WERI-Rb-1 (cell line): ENCODE measurements at regions not wholly inside any gene's neighbourhood (a gene's known extent, or its start where the extent isn't known, plus 50 kb on each side); places are given as distances from the start of the nearest gene placed in this dataset.

ENCODE experiments used
- DNase-seq: peaks from one replicate; pipeline ENCODE4 v3.0.0-alpha.2; 2020
- H3K27ac ChIP-seq: fragments of 250-450 bp; sonication (Bioruptor Pico); 2 replicates; pipeline ENCODE4 v1.5.1; 2020; ENCODE audit warnings: mild to moderate bottlenecking, moderate library complexity
- H3K27me3 ChIP-seq: fragments of 250-450 bp; sonication (Bioruptor Pico); 2 replicates; pipeline ENCODE4 v1.5.1; 2021; ENCODE audit warnings: mild to moderate bottlenecking, low read depth, moderate library complexity; ENCODE audit not compliant: insufficient read depth, severe bottlenecking
- H3K36me3 ChIP-seq: fragments of 250-450 bp; sonication (Bioruptor Pico); 2 replicates; pipeline ENCODE4 v1.5.1; 2020; ENCODE audit warnings: mild to moderate bottlenecking, moderate library complexity
- H3K4me3 ChIP-seq: 2 replicates; pipeline ENCODE4 v1.5.1; 2011; ENCODE audit warnings: low read depth, mild to moderate bottlenecking, control low read depth, low read length
- H3K9me3 ChIP-seq: fragments of 250-450 bp; sonication (Bioruptor Pico); 2 replicates; pipeline ENCODE4 v1.5.1; 2021; ENCODE audit warnings: mild to moderate bottlenecking, moderate library complexity; ENCODE audit not compliant: severe bottlenecking
- CTCF ChIP-seq: IDR thresholded peaks from 2 replicates; pipeline ENCODE4 v1.5.1; 2011; ENCODE audit warnings: low read depth, mild to moderate bottlenecking, control low read depth, inconsistent platforms, low read length

DNA sequence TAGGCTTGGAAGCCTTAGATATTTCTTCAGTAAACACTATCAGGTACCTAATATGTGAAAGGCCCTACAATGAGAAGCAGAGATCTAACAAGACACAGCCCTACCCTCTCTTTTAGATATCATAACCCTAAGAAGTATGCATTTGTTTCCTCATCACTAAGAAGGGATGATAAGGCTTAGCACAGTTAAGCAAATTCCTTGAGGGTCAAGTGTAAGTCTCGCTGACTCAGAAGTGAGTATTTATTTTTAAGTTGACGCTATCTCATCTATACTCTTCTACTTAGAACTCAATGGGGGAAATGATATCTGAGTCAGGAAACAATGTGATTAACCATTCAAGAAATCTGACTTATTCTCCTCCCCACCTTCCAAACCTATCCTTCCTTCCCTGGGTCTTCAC lies 149.7 kb downstream of the ESM1 start:
- Histone ChIP-seq H3K27ac (no peak overlapping the region), H3K9me3 (no peaks in the 10 kb centered on the region), H3K4me3 (no peak overlapping the region), H3K27me3 (no peaks in the 10 kb centered on the region), H3K36me3 (no peaks in the 10 kb centered on the region)
- TF ChIP-seq CTCF, result no peak
- DNase-seq, result no peak

DNA sequence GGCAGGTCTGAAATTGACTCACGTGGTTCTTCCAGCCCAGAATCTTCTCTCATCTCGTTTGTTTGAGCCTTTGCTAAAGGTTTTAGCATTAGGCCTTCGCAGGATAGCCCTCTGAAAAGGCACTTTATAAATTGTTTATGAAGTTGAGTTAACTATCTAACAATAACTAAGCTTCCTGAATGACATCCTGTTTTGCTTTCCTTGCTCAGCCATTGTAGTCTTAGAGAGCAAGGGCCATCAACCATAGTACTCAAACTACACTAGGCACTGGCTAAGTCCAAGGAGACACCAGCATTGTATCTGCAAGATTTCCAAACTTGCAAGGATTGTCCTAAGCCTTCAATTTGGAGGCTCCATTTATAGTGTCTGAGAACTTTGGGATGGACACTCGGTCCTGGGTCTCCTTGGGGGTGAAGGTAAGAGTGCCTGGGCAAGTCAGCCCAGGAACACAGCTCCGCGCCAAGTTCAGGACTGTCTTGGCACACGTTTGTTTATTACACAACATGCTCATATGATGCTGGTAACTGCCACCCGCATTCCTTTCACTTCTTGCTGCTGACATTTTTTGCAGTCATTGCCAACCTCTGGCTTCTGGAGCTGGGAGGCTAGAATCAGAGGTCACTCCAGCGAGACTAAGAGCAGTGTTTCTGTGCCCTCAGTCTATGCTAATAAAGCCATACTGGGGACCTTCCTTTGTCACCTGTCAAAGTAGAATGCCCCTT lies 151.1 kb downstream of the ESM1 start:
- DNase-seq, result no peak
- no peaks in the 10 kb centered on the region for H3K9me3 ChIP-seq
- no peaks in the 10 kb centered on the region for H3K36me3 ChIP-seq
- no peak overlapping the region for H3K27ac ChIP-seq
- no peak for TF ChIP-seq CTCF
- H3K4me3 ChIP-seq, result no peak overlapping the region
- no peaks in the 10 kb centered on the region for H3K27me3 ChIP-seq

DNA sequence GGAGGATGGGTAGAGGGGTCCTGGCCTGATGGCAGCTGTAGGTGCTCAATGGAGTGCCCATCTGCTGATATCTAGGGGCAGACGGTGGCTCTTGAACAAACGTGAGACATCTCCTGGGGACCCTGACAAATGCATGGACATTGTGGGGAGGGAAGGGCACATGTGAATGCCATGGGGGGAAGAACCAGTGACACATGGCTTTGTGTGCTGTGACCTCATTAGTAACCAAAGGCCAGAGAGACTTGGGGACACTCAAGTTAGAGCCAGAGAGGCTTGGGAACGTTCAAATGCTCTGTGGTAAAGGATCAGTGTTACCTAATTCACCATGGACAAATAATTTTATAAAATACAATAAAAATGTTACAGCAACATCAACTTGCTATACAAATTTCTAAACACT lies 151.8 kb downstream of the ESM1 start:
- Histone ChIP-seq H3K27ac (no peak overlapping the region), H3K36me3 (no peaks in the 10 kb centered on the region)

DNA sequence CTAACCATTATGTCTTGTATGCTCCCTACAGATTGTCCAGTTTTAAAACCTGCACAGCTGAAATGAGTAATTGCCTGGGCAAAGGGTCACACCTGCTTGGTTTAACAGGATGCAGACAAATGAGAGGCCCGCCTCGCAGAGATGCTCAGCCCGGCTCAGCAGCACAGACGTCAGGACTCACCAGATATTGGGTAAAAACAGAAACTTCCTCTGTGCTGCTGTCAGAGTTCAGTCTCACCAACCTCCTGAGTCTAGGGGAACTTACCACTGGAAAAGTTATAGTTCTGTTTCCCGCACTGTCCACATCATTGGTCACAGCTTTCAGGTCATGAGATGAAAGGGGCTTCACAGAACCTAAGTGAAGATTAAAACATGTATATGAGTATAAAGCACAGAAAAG lies 152.5 kb downstream of the ESM1 start:
- no peak for TF ChIP-seq CTCF
- DNase-seq, result no peak
- H3K27ac ChIP-seq, result no peak overlapping the region
- no peaks in the 10 kb centered on the region for H3K9me3 ChIP-seq
- H3K27me3 ChIP-seq, result no peaks in the 10 kb centered on the region
- no peaks in the 10 kb centered on the region for H3K36me3 ChIP-seq
- H3K4me3 ChIP-seq, result no peak overlapping the region

More for the DNA sequence above, 151.8 kb downstream of the ESM1 start:
- no peak for DNase-seq
- Histone ChIP-seq H3K27me3 (no peaks in the 10 kb centered on the region), H3K9me3 (no peaks in the 10 kb centered on the region), H3K4me3 (no peak overlapping the region)
- TF ChIP-seq CTCF, result no peak

DNA sequence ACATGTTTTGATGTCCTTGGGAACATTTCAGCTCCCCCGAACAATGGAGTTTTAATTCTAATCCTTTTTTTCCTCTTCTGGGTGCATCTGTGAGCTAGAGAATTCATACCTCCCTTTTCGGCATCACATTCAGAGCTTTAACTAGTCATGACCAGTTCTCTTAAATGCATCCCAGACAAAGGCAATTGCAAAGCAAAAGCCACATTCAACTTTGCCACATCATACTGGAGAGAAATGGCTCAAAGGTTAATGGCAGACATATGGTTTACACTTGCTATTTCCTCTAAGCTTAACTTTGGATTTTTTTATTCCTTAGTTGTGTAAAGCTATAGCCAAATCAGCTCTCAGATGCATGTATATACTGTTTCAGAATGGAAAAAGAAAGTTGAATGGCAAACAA lies 153.3 kb downstream of the ESM1 start:
- no peaks in the 10 kb centered on the region for H3K9me3 ChIP-seq
- no peak overlapping the region for H3K4me3 ChIP-seq
- DNase-seq, result no peak
- no peak overlapping the region for H3K27ac ChIP-seq
- TF ChIP-seq CTCF, result no peak
- H3K27me3 ChIP-seq, result no peaks in the 10 kb centered on the region
- no peaks in the 10 kb centered on the region for H3K36me3 ChIP-seq

- Histone ChIP-seq H3K27ac (no peak overlapping the region), H3K4me3 (no peak overlapping the region), H3K27me3 (no peaks in the 10 kb centered on the region), H3K36me3 (no peaks in the 10 kb centered on the region), H3K9me3 (no peaks in the 10 kb centered on the region)
- TF ChIP-seq CTCF, result no peak
- DNase-seq, result no peak
Measured at GRCh38 chr5:54831233-54831632, 154.2 kb downstream of the ESM1 start.
